Activated T-helper 17 cell treated with anti-CD3 and anti-CD28 coated beads, Interleukin-2, amount 50 U/mL, for 72 hours (primary cell): ENCODE measurements at regions not wholly inside any gene's neighbourhood (a gene's known extent, or its start where the extent isn't known, plus 50 kb on each side); places are given as distances from the start of the nearest gene placed in this dataset.

Source experiments
- ATAC-seq: fragments of 150-1000 bp; cut with Tn5 transposase; replicated peaks from 2 replicates; pipeline ENCODE4 v1.10.0; 2021; ENCODE audit warnings: mild to moderate bottlenecking, moderate library complexity
- H3K27ac Mint-ChIP-seq: one replicate; pipeline ENCODE4 v1.8.0; 2022; ENCODE audit warnings: mixed read lengths
- H3K27me3 Mint-ChIP-seq: one replicate; pipeline ENCODE4 v1.8.0; 2022; ENCODE audit warnings: mixed read lengths
- H3K36me3 Mint-ChIP-seq: one replicate; pipeline ENCODE4 v1.8.0; 2022; ENCODE audit warnings: low read depth, mild to moderate bottlenecking, mixed read lengths
- H3K4me1 Mint-ChIP-seq: one replicate; pipeline ENCODE4 v1.8.0; 2022; ENCODE audit warnings: mixed read lengths
- H3K4me3 Mint-ChIP-seq: one replicate; pipeline ENCODE4 v1.8.0; 2022; ENCODE audit warnings: mild to moderate bottlenecking, mixed read lengths
- H3K9me3 Mint-ChIP-seq: one replicate; pipeline ENCODE4 v1.8.0; 2022; ENCODE audit warnings: mixed read lengths

- ATAC-seq, result no peak
- Mint-ChIP-seq H3K27me3 (peaks cover 33% of the 10 kb centered on the region), H3K36me3 (no peaks in the 10 kb centered on the region), H3K9me3 (peaks cover 5% of the 10 kb centered on the region), H3K4me3 (no peak overlapping the region), H3K27ac (no peak overlapping the region), H3K4me1 (no peaks in the 10 kb centered on the region)
These were observed 503.8 kb downstream of the BRD1 start for GRCh38 chr22:49323751-49324415.

GRCh38 chr22:49322861-49323622, 504.6 kb downstream of the BRD1 start:
- no peak for ATAC-seq
- peaks cover 29% of the 10 kb centered on the region for H3K27me3 Mint-ChIP-seq
- H3K4me3 Mint-ChIP-seq, result no peak overlapping the region
- H3K36me3 Mint-ChIP-seq, result no peaks in the 10 kb centered on the region
- no peaks in the 10 kb centered on the region for H3K4me1 Mint-ChIP-seq
- peaks cover 5% of the 10 kb centered on the region for H3K9me3 Mint-ChIP-seq
- H3K27ac Mint-ChIP-seq, result no peak overlapping the region

- Mint-ChIP-seq H3K4me1 (no peaks in the 10 kb centered on the region), H3K9me3 (peaks cover 5% of the 10 kb centered on the region), H3K36me3 (no peaks in the 10 kb centered on the region), H3K27me3 (peaks cover 32% of the 10 kb centered on the region), H3K27ac (no peak overlapping the region), H3K4me3 (no peak overlapping the region)
- no peak for ATAC-seq
These were observed 505.4 kb downstream of the BRD1 start for GRCh38 chr22:49322231-49322630.

GRCh38 chr22:49321477-49322055, 506.1 kb downstream of the BRD1 start:
- no peaks in the 10 kb centered on the region for H3K9me3 Mint-ChIP-seq
- no peaks in the 10 kb centered on the region for H3K4me1 Mint-ChIP-seq
- no peak overlapping the region for H3K4me3 Mint-ChIP-seq
- H3K36me3 Mint-ChIP-seq, result no peaks in the 10 kb centered on the region
- ATAC-seq, result no peak
- H3K27ac Mint-ChIP-seq, result no peak overlapping the region
- peaks cover 28% of the 10 kb centered on the region for H3K27me3 Mint-ChIP-seq

- H3K4me3 Mint-ChIP-seq, result no peak overlapping the region
These were observed 506.8 kb downstream of the BRD1 start for GRCh38 chr22:49320714-49321476.

GRCh38 chr22:49317369-49317768, 510.3 kb downstream of the BRD1 start:
- no peak overlapping the region for H3K4me3 Mint-ChIP-seq
- no peaks in the 10 kb centered on the region for H3K4me1 Mint-ChIP-seq
- H3K36me3 Mint-ChIP-seq, result no peaks in the 10 kb centered on the region
- peaks cover 25% of the 10 kb centered on the region for H3K27me3 Mint-ChIP-seq
- H3K9me3 Mint-ChIP-seq, result no peaks in the 10 kb centered on the region
- ATAC-seq, result no peak
- H3K27ac Mint-ChIP-seq, result no peak overlapping the region

More at GRCh38 chr22:49320714-49321476, 506.8 kb downstream of the BRD1 start:
- H3K4me1 Mint-ChIP-seq, result no peaks in the 10 kb centered on the region
- no peak for ATAC-seq
- H3K27ac Mint-ChIP-seq, result no peak overlapping the region
- no peaks in the 10 kb centered on the region for H3K36me3 Mint-ChIP-seq
- peaks cover 31% of the 10 kb centered on the region for H3K27me3 Mint-ChIP-seq
- H3K9me3 Mint-ChIP-seq, result no peaks in the 10 kb centered on the region

- no peak overlapping the region for H3K27ac Mint-ChIP-seq
- H3K36me3 Mint-ChIP-seq, result no peaks in the 10 kb centered on the region
- no peaks in the 10 kb centered on the region for H3K9me3 Mint-ChIP-seq
- no peak for ATAC-seq
- H3K27me3 Mint-ChIP-seq, result peaks cover 20% of the 10 kb centered on the region
- no peaks in the 10 kb centered on the region for H3K4me1 Mint-ChIP-seq
- H3K4me3 Mint-ChIP-seq, result no peak overlapping the region
These were observed 515.1 kb downstream of the BRD1 start for GRCh38 chr22:49312601-49313000.

- no peak overlapping the region for H3K4me3 Mint-ChIP-seq
- no peak overlapping the region for H3K27ac Mint-ChIP-seq
- H3K9me3 Mint-ChIP-seq, result no peaks in the 10 kb centered on the region
- no peaks in the 10 kb centered on the region for H3K4me1 Mint-ChIP-seq
- H3K27me3 Mint-ChIP-seq, result peaks cover 15% of the 10 kb centered on the region
- no peak for ATAC-seq
- no peaks in the 10 kb centered on the region for H3K36me3 Mint-ChIP-seq
These were observed 517.3 kb downstream of the BRD1 start for GRCh38 chr22:49310354-49310753.

GRCh38 chr22:49308300-49308699, 519.4 kb downstream of the BRD1 start:
- H3K4me3 Mint-ChIP-seq, result no peak overlapping the region
- no peak for ATAC-seq
- no peaks in the 10 kb centered on the region for H3K4me1 Mint-ChIP-seq
- H3K9me3 Mint-ChIP-seq, result no peaks in the 10 kb centered on the region
- H3K36me3 Mint-ChIP-seq, result no peaks in the 10 kb centered on the region
- peaks cover 17% of the 10 kb centered on the region for H3K27me3 Mint-ChIP-seq
- no peak overlapping the region for H3K27ac Mint-ChIP-seq

- peaks cover 21% of the 10 kb centered on the region for H3K27me3 Mint-ChIP-seq
- H3K9me3 Mint-ChIP-seq, result no peaks in the 10 kb centered on the region
- H3K4me1 Mint-ChIP-seq, result no peaks in the 10 kb centered on the region
- H3K27ac Mint-ChIP-seq, result no peak overlapping the region
- no peak overlapping the region for H3K4me3 Mint-ChIP-seq
- no peak for ATAC-seq
- no peaks in the 10 kb centered on the region for H3K36me3 Mint-ChIP-seq
These were observed 519.8 kb downstream of the BRD1 start for GRCh38 chr22:49307870-49308269.

- H3K27me3 Mint-ChIP-seq, result peaks cover 23% of the 10 kb centered on the region
- H3K4me1 Mint-ChIP-seq, result no peaks in the 10 kb centered on the region
- H3K4me3 Mint-ChIP-seq, result no peak overlapping the region
- H3K27ac Mint-ChIP-seq, result no peak overlapping the region
- no peak for ATAC-seq
- no peaks in the 10 kb centered on the region for H3K36me3 Mint-ChIP-seq
- H3K9me3 Mint-ChIP-seq, result no peaks in the 10 kb centered on the region
These were observed 520.2 kb downstream of the BRD1 start for GRCh38 chr22:49307481-49307830.

- Mint-ChIP-seq H3K27me3 (peaks cover 23% of the 10 kb centered on the region), H3K27ac (no peak overlapping the region), H3K36me3 (no peaks in the 10 kb centered on the region), H3K4me3 (no peak overlapping the region), H3K9me3 (no peaks in the 10 kb centered on the region), H3K4me1 (no peaks in the 10 kb centered on the region)
- ATAC-seq, result no peak
These were observed 520.8 kb downstream of the BRD1 start for GRCh38 chr22:49306632-49307480.

GRCh38 chr22:49305966-49306631, 521.6 kb downstream of the BRD1 start:
- ATAC-seq, result no peak
- Mint-ChIP-seq H3K4me1 (no peaks in the 10 kb centered on the region), H3K4me3 (no peak overlapping the region), H3K36me3 (no peaks in the 10 kb centered on the region), H3K27me3 (peaks cover 23% of the 10 kb centered on the region), H3K9me3 (no peaks in the 10 kb centered on the region), H3K27ac (no peak overlapping the region)
